ENCODE measurements at regions not wholly inside any gene's neighbourhood (a gene's known extent, or its start where the extent isn't known, plus 50 kb on each side); places are given as distances from the start of the nearest gene placed in this dataset.

- Mint-ChIP-seq H3K4me3 (no peak overlapping the region), H3K9me3 (no peaks in the 10 kb centered on the region), H3K27me3 (no peaks in the 10 kb centered on the region), H3K36me3 (ENCODE audit: low read depth) (no peaks in the 10 kb centered on the region), H3K4me1 (ENCODE audit: low read depth) (peaks cover 7% of the 10 kb centered on the region), H3K27ac (no peak overlapping the region)
- DNase-seq (no peak), ATAC-seq (no peak)
- no peak for TF ChIP-seq CTCF (IDR thresholded peaks at IDR 0.05)
- intact Hi-C loops (cut with micrococcal nuclease) = no loop called here
- CTCF ChIA-PET = no interaction called here
- POLR2A ChIA-PET = interaction anchor here (0.7 kb wide), 1 partner anchor 66 kb away, joined by 3 read pairs; no protein-coding TSS in a partner anchor
Measured at GRCh38 chr2:201568217-201568820, 75.0 kb downstream of the TMEM237 start.

GRCh38 chr2:201559067-201559710 lies 84.1 kb downstream of the TMEM237 start:
- no peak for DNase-seq
- no peaks in the 10 kb centered on the region for H3K4me1 Mint-ChIP-seq (ENCODE audit: low read depth)
- no peak overlapping the region for H3K27ac Mint-ChIP-seq
- POLR2A ChIA-PET = no interaction called here
- no peaks in the 10 kb centered on the region for H3K9me3 Mint-ChIP-seq
- no peak for TF ChIP-seq CTCF (IDR thresholded peaks at IDR 0.05)
- no peaks in the 10 kb centered on the region for H3K36me3 Mint-ChIP-seq (ENCODE audit: low read depth)
- ATAC-seq = no peak
- no peak overlapping the region for H3K4me3 Mint-ChIP-seq
- H3K27me3 Mint-ChIP-seq = no peaks in the 10 kb centered on the region
- CTCF ChIA-PET = no interaction called here
- intact Hi-C loops (cut with micrococcal nuclease) = no loop called here

- Mint-ChIP-seq H3K36me3 (ENCODE audit: low read depth) (no peaks in the 10 kb centered on the region), H3K4me3 (no peak overlapping the region), H3K27me3 (no peaks in the 10 kb centered on the region), H3K27ac (no peak overlapping the region), H3K4me1 (ENCODE audit: low read depth) (no peaks in the 10 kb centered on the region), H3K9me3 (no peaks in the 10 kb centered on the region)
- POLR2A ChIA-PET = no interaction called here
- CTCF ChIA-PET = no interaction called here
- DNase-seq = no peak
- TF ChIP-seq CTCF (IDR thresholded peaks at IDR 0.05) = no peak
- ATAC-seq = no peak
- intact Hi-C loops (cut with micrococcal nuclease) = no loop called here
Measured at GRCh38 chr2:201558665-201559064, 84.6 kb downstream of the TMEM237 start.

- CTCF ChIA-PET = no interaction called here
Measured at GRCh38 chr2:201558232-201558631, 85.1 kb downstream of the TMEM237 start.

More at GRCh38 chr2:201558232-201558631, 85.1 kb downstream of the TMEM237 start:
- Mint-ChIP-seq H3K9me3 (no peaks in the 10 kb centered on the region), H3K27ac (no peak overlapping the region), H3K36me3 (ENCODE audit: low read depth) (no peaks in the 10 kb centered on the region), H3K27me3 (no peaks in the 10 kb centered on the region), H3K4me3 (no peak overlapping the region), H3K4me1 (ENCODE audit: low read depth) (no peaks in the 10 kb centered on the region)
- POLR2A ChIA-PET = no interaction called here
- intact Hi-C loops (cut with micrococcal nuclease) = no loop called here
- no peak for TF ChIP-seq CTCF (IDR thresholded peaks at IDR 0.05)
- DNase-seq (no peak), ATAC-seq (no peak)
